HCT116 (cell line): ENCODE measurements at regions not wholly inside any gene's neighbourhood (a gene's known extent, or its start where the extent isn't known, plus 50 kb on each side); places are given as distances from the start of the nearest gene placed in this dataset.

Experiments used
- ATAC-seq: fragments of 200-7000 bp; cut with Tn5 transposase; 2 replicates; pipeline ENCODE4 v1.9.1; 2020; ENCODE audit warnings: mild to moderate bottlenecking, moderate library complexity
- BruUV-seq: library from RNA; stranded (reverse); fragments of 400-500 nt; replicated peaks from 2 replicates; lab custom pipeline; 2021; lab: Mats Ljungman, UMichigan
- CTCF ChIA-PET: fragments of 300-600 bp; sonication (Branson Sonifier 250); formaldehyde crosslinking; loops from one replicate; lab custom pipeline; 2021; ENCODE audit warnings: antibody characterized with exemption; lab: Charles Lee
- POLR2A ChIA-PET: fragments of 300-600, 350-600 bp; sonication (Branson Sonifier 250); formaldehyde crosslinking; loops from one replicate; lab custom pipeline; 2021; ENCODE audit warnings: antibody characterized with exemption; lab: Charles Lee
- RAD21 ChIA-PET, 2 experiments: fragments of 300-600 bp; sonication (Branson Sonifier 250); formaldehyde crosslinking; loops; one replicate each; lab custom pipeline; 2023; ENCODE audit warnings: low total read pairs in 2 of 2; ENCODE audit not compliant: uncharacterized antibody in 2 of 2, unreplicated experiment in 2 of 2, low non-redundant PET in 1 of 2; lab: Charles Lee
- DNase-seq: peaks from one replicate; pipeline ENCODE4 v3.0.0-alpha.2; 2010; ENCODE audit warnings: low read depth, low spot score
- H2AFZ ChIP-seq: fragments of 200-600 bp; shearing (Covaris generic), sonication (generic); 2 replicates; pipeline ENCODE4 v1.6.1; 2017; ENCODE audit warnings: low read depth, mixed run types, mixed read lengths, antibody characterized with exemption, low read length; ENCODE audit not compliant: poor library complexity, severe bottlenecking
- H3K27ac ChIP-seq: 2 replicates; pipeline ENCODE4 v1.5.1; 2012; ENCODE audit warnings: low read depth, low read length
- H3K27me3 ChIP-seq: fragments of 200-600 bp; sonication (generic); 2 replicates; pipeline ENCODE4 v1.6.1; 2016; ENCODE audit warnings: mixed run types, low read length, mixed read lengths; ENCODE audit not compliant: insufficient read depth
- H3K36me3 ChIP-seq, 2 experiments: fragments of 200-500 bp in 1 of 2; fragments of 200-600 bp in 1 of 2; sonication (Bioruptor generic) in 1 of 2; sonication (generic) in 1 of 2; 2 replicates each; pipeline versions ENCODE4 v1.5.1 to v1.6.1; 2014 to 2016; ENCODE audit warnings: low read length in 2 of 2, inconsistent platforms in 1 of 2, mixed read lengths in 1 of 2, mixed run types in 1 of 2; ENCODE audit not compliant: insufficient read depth in 2 of 2, control insufficient read depth in 1 of 2
- H3K4me1 ChIP-seq, 2 experiments: fragments of 200-600 bp in 1 of 2; sonication (generic) in 1 of 2; 2 replicates each; pipeline versions ENCODE4 v1.5.1 to v1.6.1; 2012 to 2017; ENCODE audit warnings: low read length in 2 of 2, inconsistent platforms in 1 of 2, mild to moderate bottlenecking in 1 of 2, mixed read lengths in 1 of 2, mixed run types in 1 of 2, moderate library complexity in 1 of 2; ENCODE audit not compliant: insufficient read depth in 2 of 2, control insufficient read depth in 1 of 2
- H3K4me2 ChIP-seq: fragments of 200-600 bp; sonication (generic); 2 replicates; pipeline ENCODE4 v1.6.1; 2017; ENCODE audit warnings: mixed run types, low read length, mixed read lengths
- H3K4me3 ChIP-seq, 2 experiments: fragments of 200-600 bp in 1 of 2; sonication (generic) in 1 of 2; replicated peaks in 1 of 2; 2 replicates each; pipeline ENCODE4 v1.5.1; 2011 to 2016; ENCODE audit warnings: low read length in 2 of 2, control low read depth in 1 of 2, low read depth in 1 of 2, mild to moderate bottlenecking in 1 of 2, mixed read lengths in 1 of 2, mixed run types in 1 of 2
- H3K79me2 ChIP-seq: fragments of 200-600 bp; sonication (generic); 2 replicates; pipeline ENCODE4 v1.6.1; 2017; ENCODE audit warnings: mild to moderate bottlenecking, mixed run types, low read length, moderate library complexity, mixed read lengths; ENCODE audit not compliant: insufficient read depth
- H3K9ac ChIP-seq: fragments of 200-600 bp; sonication (generic); 2 replicates; pipeline ENCODE4 v1.6.1; 2016; ENCODE audit warnings: low read length, mixed read lengths
- H3K9me2 ChIP-seq: fragments of 200-600 bp; sonication (generic), shearing (Covaris generic); 2 replicates; pipeline ENCODE4 v1.6.1; 2017; ENCODE audit warnings: mixed run types, mild to moderate bottlenecking, moderate library complexity; ENCODE audit not compliant: insufficient read depth
- H3K9me3 ChIP-seq, 2 experiments: fragments of 200-500 bp in 1 of 2; fragments of 200-600 bp in 1 of 2; sonication (Bioruptor generic) in 1 of 2; sonication (generic) in 1 of 2; 2 replicates each; pipeline ENCODE4 v1.6.1; 2014 to 2017; ENCODE audit warnings: low read length in 2 of 2, mixed read lengths in 2 of 2, inconsistent platforms in 1 of 2, low read depth in 1 of 2, mild to moderate bottlenecking in 1 of 2, mixed run types in 1 of 2, moderate library complexity in 1 of 2; ENCODE audit not compliant: control insufficient read depth in 1 of 2, insufficient read depth in 1 of 2
- H4K20me1 ChIP-seq: fragments of 200-600 bp; sonication (generic), shearing (Covaris generic); 2 replicates; pipeline ENCODE4 v1.6.1; 2017; ENCODE audit warnings: mixed run types, mild to moderate bottlenecking, moderate library complexity; ENCODE audit not compliant: insufficient read depth
- CEBPB ChIP-seq: IDR thresholded peaks from 2 replicates; pipeline ENCODE4 v1.6.1; 2012; ENCODE audit warnings: low read depth
- EGR1 ChIP-seq: IDR thresholded peaks from 2 replicates; pipeline ENCODE4 v1.6.1; 2012; ENCODE audit warnings: low read depth
- EZH2 ChIP-seq: fragments of 200-600 bp; sonication (generic); IDR thresholded peaks from 2 replicates; pipeline ENCODE4 v1.6.1; 2017; ENCODE audit warnings: antibody characterized with exemption, mixed run types
- FOSL1 ChIP-seq: IDR thresholded peaks from 2 replicates; pipeline ENCODE4 v1.6.1; 2012; ENCODE audit warnings: low read depth
- POLR2A ChIP-seq: IDR thresholded peaks from 2 replicates; pipeline ENCODE4 v1.7.0; 2011; ENCODE audit warnings: borderline replicate concordance; ENCODE audit not compliant: insufficient read depth, insufficient read length; ENCODE audit errors: extremely low read depth
- SIN3A ChIP-seq: IDR thresholded peaks from 2 replicates; pipeline ENCODE4 v1.6.1; 2012; ENCODE audit warnings: low read depth
- TCF7L2 ChIP-seq: IDR thresholded peaks from 2 replicates; pipeline ENCODE4 v1.7.0; 2011; ENCODE audit warnings: borderline replicate concordance, inconsistent platforms; ENCODE audit not compliant: insufficient read depth, insufficient read length; ENCODE audit errors: extremely low read depth
- intact Hi-C: fragments of 100-400 bp; cut with micrococcal nuclease; formaldehyde crosslinking; loops from 2 replicates; pipeline ENCODE4 v1.10.0; 2022
- TF ChIP-seq, protein P1 (sequence below), 3 experiments: fragments of 200-600 bp in 1 of 3; sonication (generic) in 1 of 3; IDR thresholded peaks in 2 of 3; conservative IDR thresholded peaks in 1 of 3; 2 replicates each; pipeline ENCODE4 v1.5.1; 2012 to 2017; ENCODE audit warnings: low read depth in 2 of 3, low read length in 2 of 3, antibody characterized with exemption in 1 of 3, borderline replicate concordance in 1 of 3, control low read depth in 1 of 3, mild to moderate bottlenecking in 1 of 3, mixed read lengths in 1 of 3, mixed run types in 1 of 3, moderate library complexity in 1 of 3; ENCODE audit not compliant: insufficient read depth in 1 of 3

- Histone ChIP-seq H3K9me2 (no peaks in the 10 kb centered on the region), H3K9me3 (no peaks in the 10 kb centered on the region), H3K27me3 (no peaks in the 10 kb centered on the region), H2AFZ (no peak overlapping the region), H3K4me3 (no peak overlapping the region), H3K4me2 (no peak overlapping the region), H3K4me1 (no peaks in the 10 kb centered on the region), H3K36me3 (no peaks in the 10 kb centered on the region), H3K27ac (no peak overlapping the region), H4K20me1 (no peaks in the 10 kb centered on the region), H3K9ac (no peak overlapping the region), H3K79me2 (no peaks in the 10 kb centered on the region)
- no peak for TF ChIP-seq TCF7L2
- no peak for ATAC-seq
- ChIA-PET CTCF (no interaction called here), POLR2A (no interaction called here), RAD21 (no interaction called here)
- intact Hi-C loops, result no loop called here
- DNase-seq, result no peak
- no TSS peak for BruUV-seq
Observed at GRCh38 chr3:106789276-106789675, 588.0 kb upstream of the CCDC54 start.

DNA sequence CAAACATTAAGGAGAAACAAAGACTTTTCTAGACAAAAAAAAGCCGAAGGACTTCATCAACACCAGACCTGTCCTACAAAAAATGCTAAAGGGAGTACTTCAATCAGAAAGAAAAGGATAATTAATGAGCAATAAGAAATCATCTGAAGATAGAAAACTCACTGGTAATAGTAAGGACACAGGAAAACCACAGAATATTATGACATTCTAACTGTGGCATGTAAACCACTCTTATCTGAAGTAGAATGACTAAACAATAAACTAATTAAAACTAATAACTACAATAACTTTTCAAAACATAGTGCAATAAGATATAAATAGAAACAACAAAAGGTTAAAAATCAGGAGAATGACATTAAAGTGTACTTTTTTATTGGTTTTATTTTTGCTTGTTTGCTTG is 584.5 kb upstream of the CCDC54 start:
- ChIA-PET CTCF (no interaction called here), RAD21 (no interaction called here), POLR2A (no interaction called here)
- TF ChIP-seq POLR2A (no peak), SIN3A (no peak), CEBPB (no peak), EGR1 (no peak), EZH2 (no peak), TCF7L2 (no peak), FOSL1 (no peak)
- TF ChIP-seq, protein P1, sequence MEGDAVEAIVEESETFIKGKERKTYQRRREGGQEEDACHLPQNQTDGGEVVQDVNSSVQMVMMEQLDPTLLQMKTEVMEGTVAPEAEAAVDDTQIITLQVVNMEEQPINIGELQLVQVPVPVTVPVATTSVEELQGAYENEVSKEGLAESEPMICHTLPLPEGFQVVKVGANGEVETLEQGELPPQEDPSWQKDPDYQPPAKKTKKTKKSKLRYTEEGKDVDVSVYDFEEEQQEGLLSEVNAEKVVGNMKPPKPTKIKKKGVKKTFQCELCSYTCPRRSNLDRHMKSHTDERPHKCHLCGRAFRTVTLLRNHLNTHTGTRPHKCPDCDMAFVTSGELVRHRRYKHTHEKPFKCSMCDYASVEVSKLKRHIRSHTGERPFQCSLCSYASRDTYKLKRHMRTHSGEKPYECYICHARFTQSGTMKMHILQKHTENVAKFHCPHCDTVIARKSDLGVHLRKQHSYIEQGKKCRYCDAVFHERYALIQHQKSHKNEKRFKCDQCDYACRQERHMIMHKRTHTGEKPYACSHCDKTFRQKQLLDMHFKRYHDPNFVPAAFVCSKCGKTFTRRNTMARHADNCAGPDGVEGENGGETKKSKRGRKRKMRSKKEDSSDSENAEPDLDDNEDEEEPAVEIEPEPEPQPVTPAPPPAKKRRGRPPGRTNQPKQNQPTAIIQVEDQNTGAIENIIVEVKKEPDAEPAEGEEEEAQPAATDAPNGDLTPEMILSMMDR (IDR thresholded peaks at IDR 0.05 in 2 of 3, conservative IDR thresholded peaks at IDR 0.05 in 1 of 3; ENCODE audit: borderline replicate concordance in 1 of 3, insufficient read depth in 1 of 3, low read depth in 2 of 3, low read length in 2 of 3), result no peak
- Histone ChIP-seq H3K27me3 (no peaks in the 10 kb centered on the region), H3K79me2 (no peaks in the 10 kb centered on the region), H3K9me2 (no peaks in the 10 kb centered on the region), H3K27ac (no peak overlapping the region), H3K9ac (no peak overlapping the region), H3K4me1 (no peaks in the 10 kb centered on the region), H3K36me3 (no peaks in the 10 kb centered on the region), H2AFZ (no peak overlapping the region), H4K20me1 (no peaks in the 10 kb centered on the region), H3K9me3 (no peaks in the 10 kb centered on the region), H3K4me3 (no peak overlapping the region), H3K4me2 (no peak overlapping the region)
- no peak for DNase-seq
- BruUV-seq, result no TSS peak
- ATAC-seq, result no peak
- intact Hi-C loops, result no loop called here
